HEK293T (cell line): ENCODE measurements at regions not wholly inside any gene's neighbourhood (a gene's known extent, or its start where the extent isn't known, plus 50 kb on each side); places are given as distances from the start of the nearest gene placed in this dataset.

ENCODE experiments used
- CTCF ChIA-PET: fragments of 350-600 bp; formaldehyde crosslinking; extraction: SDS; loops from one replicate; lab custom pipeline; 2021; ENCODE audit warnings: antibody characterized with exemption, inconsistent platforms; lab: Yijun Ruan, JAX
- POLR2A ChIA-PET: fragments of 350-600 bp; formaldehyde crosslinking; extraction: SDS; loops from one replicate; lab custom pipeline; 2020; ENCODE audit warnings: antibody characterized with exemption, inconsistent platforms; lab: Yijun Ruan, JAX
- DNase-seq: peaks from one replicate; pipeline ENCODE4 v3.0.0; 2012; ENCODE audit warnings: mixed read lengths; ENCODE audit errors: extremely low spot score
- ARNT ChIP-seq: fragments of 450-650 bp; IDR thresholded peaks from 2 replicates; pipeline ENCODE4 v1.6.1; 2017; ENCODE audit warnings: mild to moderate bottlenecking
- BHLHE40 ChIP-seq: fragments of 450-650 bp; IDR thresholded peaks from 2 replicates; pipeline ENCODE4 v1.6.1; 2016; ENCODE audit warnings: mild to moderate bottlenecking, moderate library complexity, borderline replicate concordance
- CTBP1 ChIP-seq: fragments of 450-650 bp; IDR thresholded peaks from 2 replicates; pipeline ENCODE4 v1.6.1; 2016; ENCODE audit warnings: borderline replicate concordance
- ELF4 ChIP-seq: fragments of 450-650 bp; IDR thresholded peaks from 2 replicates; pipeline ENCODE4 v1.6.1; 2017; ENCODE audit warnings: antibody characterized with exemption
- FOXA1 ChIP-seq: fragments of 450-650 bp; IDR thresholded peaks from 2 replicates; pipeline ENCODE4 v1.6.1; 2016; ENCODE audit warnings: mild to moderate bottlenecking
- FOXK2 ChIP-seq: fragments of 450-650 bp; IDR thresholded peaks from 2 replicates; pipeline ENCODE4 v1.6.1; 2016; ENCODE audit warnings: mild to moderate bottlenecking
- FOXM1 ChIP-seq: fragments of 450-650 bp; IDR thresholded peaks from 2 replicates; pipeline ENCODE4 v1.6.1; 2017; ENCODE audit warnings: mild to moderate bottlenecking, borderline replicate concordance
- HDGF ChIP-seq: fragments of 450-650 bp; IDR thresholded peaks from 2 replicates; pipeline ENCODE4 v1.6.1; 2017; ENCODE audit warnings: antibody characterized with exemption, borderline replicate concordance
- L3MBTL2 ChIP-seq: fragments of 450-650 bp; conservative IDR thresholded peaks from 2 replicates; pipeline ENCODE4 v1.6.1; 2016; ENCODE audit warnings: mild to moderate bottlenecking
- LEF1 ChIP-seq: fragments of 450-650 bp; IDR thresholded peaks from 2 replicates; pipeline ENCODE4 v1.6.1; 2017; ENCODE audit warnings: mild to moderate bottlenecking, borderline replicate concordance
- NFRKB ChIP-seq: fragments of 450-650 bp; IDR thresholded peaks from 2 replicates; pipeline ENCODE4 v1.6.1; 2016; ENCODE audit warnings: mild to moderate bottlenecking, moderate library complexity
- PKNOX1 ChIP-seq: fragments of 450-650 bp; IDR thresholded peaks from 2 replicates; pipeline ENCODE4 v1.6.1; 2016
- SP1 ChIP-seq: fragments of 450-650 bp; IDR thresholded peaks from 2 replicates; pipeline ENCODE4 v1.6.1; 2017
- SUZ12 ChIP-seq: fragments of 450-650 bp; IDR thresholded peaks from 2 replicates; pipeline ENCODE4 v1.6.1; 2016; ENCODE audit warnings: mild to moderate bottlenecking
- TARDBP ChIP-seq: fragments of 450-650 bp; IDR thresholded peaks from 2 replicates; pipeline ENCODE4 v1.6.1; 2016
- ZNF384 ChIP-seq: fragments of 450-650 bp; IDR thresholded peaks from 2 replicates; pipeline ENCODE4 v1.6.1; 2016

- ChIA-PET POLR2A (interaction anchor here (2.2 kb wide), 1 partner anchor 9 kb away, joined by 9 read pairs; no protein-coding TSS in a partner anchor), CTCF (no interaction called here)
- TF ChIP-seq FOXM1, result no peak
- DNase-seq, result no peak
Measured at GRCh38 chr5:173762930-173763329, 125.2 kb upstream of the CPEB4 start.

- ChIA-PET POLR2A (interaction anchor here (1.5 to 2.2 kb wide), 2 partner anchors 10 to 125 kb away, joined by 5 to 9 read pairs; partner anchors contain the start of gene CPEB4), CTCF (no interaction called here)
- no peak for DNase-seq
- no peak for TF ChIP-seq CTBP1
- TF ChIP-seq SUZ12, result no peak
- TF ChIP-seq NFRKB, result no peak
- no peak for TF ChIP-seq TARDBP
- no peak for TF ChIP-seq BHLHE40
- TF ChIP-seq PKNOX1, result no peak
- no peak for TF ChIP-seq FOXA1
- TF ChIP-seq SP1, result no peak
- no peak for TF ChIP-seq ZNF384
- no peak for TF ChIP-seq FOXM1
- no peak for TF ChIP-seq ELF4
- TF ChIP-seq HDGF, result no peak
- no peak for TF ChIP-seq ARNT
- TF ChIP-seq LEF1, result no peak
- TF ChIP-seq L3MBTL2, result no peak
- no peak for TF ChIP-seq FOXK2
Measured at GRCh38 chr5:173763410-173763809, 124.7 kb upstream of the CPEB4 start.

GRCh38 chr5:173764332-173765028 lies 123.7 kb upstream of the CPEB4 start:
- DNase-seq, result peak; percentile 74
- ChIA-PET POLR2A (interaction anchor here (1.5 to 2.2 kb wide), 2 partner anchors 11 to 124 kb away, joined by 5 to 9 read pairs; partner anchors contain the start of gene CPEB4), CTCF (interaction anchor here (0.5 to 0.7 kb wide), 2 partner anchors 10 to 55 kb away, joined by 3 to 5 read pairs; no protein-coding TSS in a partner anchor)
- TF ChIP-seq PKNOX1 (peak; percentile 42; the same call in 1 of the 2 replicates), L3MBTL2 (0 out of 2 replicates have a peak, but pooled peaks have one; percentile 37), ELF4 (no peak)

GRCh38 chr5:173765029-173765644 lies 123.0 kb upstream of the CPEB4 start:
- POLR2A ChIA-PET, result interaction anchor here (1.5 to 2.2 kb wide), 2 partner anchors 12 to 123 kb away, joined by 5 to 9 read pairs; partner anchors contain the start of gene CPEB4

GRCh38 chr5:173765661-173766060 lies 122.5 kb upstream of the CPEB4 start:
- no peak for DNase-seq
- ChIA-PET CTCF (no interaction called here), POLR2A (no interaction called here)
- TF ChIP-seq CTBP1 (no peak), FOXK2 (no peak), SP1 (no peak), HDGF (no peak)

More at GRCh38 chr5:173765029-173765644, 123.0 kb upstream of the CPEB4 start:
- no peak for TF ChIP-seq NFRKB
- no peak for TF ChIP-seq TARDBP
- no peak for TF ChIP-seq CTBP1
- CTCF ChIA-PET, result interaction anchor here (0.5 kb wide), 1 partner anchor 10 kb away, joined by 5 read pairs; no protein-coding TSS in a partner anchor
- no peak for DNase-seq

GRCh38 chr5:173767574-173768266 lies 120.4 kb upstream of the CPEB4 start:
- POLR2A ChIA-PET, result no interaction called here

More at GRCh38 chr5:173767574-173768266, 120.4 kb upstream of the CPEB4 start:
- CTCF ChIA-PET, result interaction anchor here (0.6 kb wide), 1 partner anchor 71 kb away, joined by 6 read pairs; no protein-coding TSS in a partner anchor
- TF ChIP-seq ARNT (no peak), PKNOX1 (peak; percentile 48)
- DNase-seq, result no peak
